ENCODE measurements at regions not wholly inside any gene's neighbourhood (a gene's known extent, or its start where the extent isn't known, plus 50 kb on each side); places are given as distances from the start of the nearest gene placed in this dataset.

DNA sequence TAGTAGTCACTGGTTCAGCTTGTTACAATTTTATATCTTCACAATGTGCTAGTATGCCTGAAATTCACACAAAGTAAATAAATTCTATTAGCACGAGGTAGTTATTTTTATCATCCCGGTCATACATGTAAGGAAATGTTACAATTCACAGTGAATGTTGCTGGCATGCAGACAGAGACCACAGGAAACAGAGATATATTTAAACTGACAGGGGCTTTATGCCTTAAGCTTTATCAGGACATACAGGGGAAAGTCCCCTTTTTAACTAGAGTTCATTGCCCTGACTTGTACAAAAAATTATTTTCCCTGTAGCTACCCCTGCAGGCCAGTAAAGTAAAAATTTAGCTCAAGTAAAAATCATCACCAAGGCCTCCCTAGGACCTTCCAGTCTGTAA, 712.0 kb upstream of the NRSN1 start:
- TF ChIP-seq, protein P1, sequence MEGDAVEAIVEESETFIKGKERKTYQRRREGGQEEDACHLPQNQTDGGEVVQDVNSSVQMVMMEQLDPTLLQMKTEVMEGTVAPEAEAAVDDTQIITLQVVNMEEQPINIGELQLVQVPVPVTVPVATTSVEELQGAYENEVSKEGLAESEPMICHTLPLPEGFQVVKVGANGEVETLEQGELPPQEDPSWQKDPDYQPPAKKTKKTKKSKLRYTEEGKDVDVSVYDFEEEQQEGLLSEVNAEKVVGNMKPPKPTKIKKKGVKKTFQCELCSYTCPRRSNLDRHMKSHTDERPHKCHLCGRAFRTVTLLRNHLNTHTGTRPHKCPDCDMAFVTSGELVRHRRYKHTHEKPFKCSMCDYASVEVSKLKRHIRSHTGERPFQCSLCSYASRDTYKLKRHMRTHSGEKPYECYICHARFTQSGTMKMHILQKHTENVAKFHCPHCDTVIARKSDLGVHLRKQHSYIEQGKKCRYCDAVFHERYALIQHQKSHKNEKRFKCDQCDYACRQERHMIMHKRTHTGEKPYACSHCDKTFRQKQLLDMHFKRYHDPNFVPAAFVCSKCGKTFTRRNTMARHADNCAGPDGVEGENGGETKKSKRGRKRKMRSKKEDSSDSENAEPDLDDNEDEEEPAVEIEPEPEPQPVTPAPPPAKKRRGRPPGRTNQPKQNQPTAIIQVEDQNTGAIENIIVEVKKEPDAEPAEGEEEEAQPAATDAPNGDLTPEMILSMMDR (IDR thresholded peaks at IDR 0.05; ENCODE audit: borderline replicate concordance, extremely low read depth, insufficient read depth): peak; percentile 16
- no peak overlapping the region for H3K9ac ChIP-seq (ENCODE audit: low read length in 3 of 3)
- H3K9me3 ChIP-seq (ENCODE audit: control insufficient read depth in 2 of 3, insufficient read depth in 1 of 3, low read length in 3 of 3): no peaks in the 10 kb centered on the region
- intact Hi-C loops (cut with DNase I): no loop called here
- peak in 3 of 5 donors; percentile 33 to 93 (median 72) for DNase-seq
- H3K4me1 ChIP-seq (ENCODE audit: control insufficient read depth in 2 of 3, insufficient read depth in 2 of 3, low read depth in 1 of 3, low read length in 3 of 3): peaks cover 0 to 5% (median 0%) of the 10 kb centered on the region in 3 donors
- no peaks in the 10 kb centered on the region for H3K27me3 ChIP-seq (ENCODE audit: control insufficient read depth, insufficient read depth, low read length)
- FAIRE-seq: no peak
- H3K36me3 ChIP-seq (ENCODE audit: control insufficient read depth in 2 of 3, insufficient read depth in 3 of 3, low read length in 3 of 3): no peaks in the 10 kb centered on the region
- H3K27ac ChIP-seq (ENCODE audit: low read depth in 2 of 2, low read length in 2 of 2): no peak overlapping the region
- H3K4me3 ChIP-seq (ENCODE audit: low read length in 3 of 3): no peak overlapping the region

DNA sequence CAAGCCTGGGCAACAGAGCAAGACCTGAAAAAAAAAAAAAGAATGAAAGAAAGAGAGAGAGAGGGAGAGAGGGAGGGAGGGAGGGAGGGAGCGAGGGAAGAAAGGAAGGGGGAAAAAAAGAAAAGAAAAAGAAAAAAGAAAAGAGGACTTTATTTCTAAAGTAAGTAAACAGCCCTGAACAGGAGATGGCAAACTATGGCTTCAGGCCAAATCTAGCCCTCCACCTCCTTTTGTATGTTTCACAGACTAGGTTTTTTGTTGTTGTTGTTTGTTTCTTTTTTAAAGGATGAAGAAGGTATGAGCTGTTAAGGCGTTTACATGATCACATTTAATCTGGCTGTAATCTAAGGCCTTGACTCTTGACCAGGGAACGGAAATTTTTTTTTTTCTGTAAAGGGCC, 711.1 kb upstream of the NRSN1 start:
- intact Hi-C loops (cut with DNase I): no loop called here
- H3K4me1 ChIP-seq (ENCODE audit: control insufficient read depth in 2 of 3, insufficient read depth in 2 of 3, low read depth in 1 of 3, low read length in 3 of 3): peaks cover 0 to 5% (median 0%) of the 10 kb centered on the region in 3 donors
- FAIRE-seq (no peak), DNase-seq (no peak)
- no peaks in the 10 kb centered on the region for H3K36me3 ChIP-seq (ENCODE audit: control insufficient read depth in 2 of 3, insufficient read depth in 3 of 3, low read length in 3 of 3)
- no peak overlapping the region for H3K9ac ChIP-seq (ENCODE audit: low read length in 3 of 3)
- no peak overlapping the region for H3K4me3 ChIP-seq (ENCODE audit: low read length in 3 of 3)
- TF ChIP-seq, protein P1 (IDR thresholded peaks at IDR 0.05; ENCODE audit: borderline replicate concordance, extremely low read depth, insufficient read depth): no peak
- no peaks in the 10 kb centered on the region for H3K27me3 ChIP-seq (ENCODE audit: control insufficient read depth, insufficient read depth, low read length)
- H3K9me3 ChIP-seq (ENCODE audit: control insufficient read depth in 2 of 3, insufficient read depth in 1 of 3, low read length in 3 of 3): no peaks in the 10 kb centered on the region
- H3K27ac ChIP-seq (ENCODE audit: low read depth in 2 of 2, low read length in 2 of 2): no peak overlapping the region

DNA sequence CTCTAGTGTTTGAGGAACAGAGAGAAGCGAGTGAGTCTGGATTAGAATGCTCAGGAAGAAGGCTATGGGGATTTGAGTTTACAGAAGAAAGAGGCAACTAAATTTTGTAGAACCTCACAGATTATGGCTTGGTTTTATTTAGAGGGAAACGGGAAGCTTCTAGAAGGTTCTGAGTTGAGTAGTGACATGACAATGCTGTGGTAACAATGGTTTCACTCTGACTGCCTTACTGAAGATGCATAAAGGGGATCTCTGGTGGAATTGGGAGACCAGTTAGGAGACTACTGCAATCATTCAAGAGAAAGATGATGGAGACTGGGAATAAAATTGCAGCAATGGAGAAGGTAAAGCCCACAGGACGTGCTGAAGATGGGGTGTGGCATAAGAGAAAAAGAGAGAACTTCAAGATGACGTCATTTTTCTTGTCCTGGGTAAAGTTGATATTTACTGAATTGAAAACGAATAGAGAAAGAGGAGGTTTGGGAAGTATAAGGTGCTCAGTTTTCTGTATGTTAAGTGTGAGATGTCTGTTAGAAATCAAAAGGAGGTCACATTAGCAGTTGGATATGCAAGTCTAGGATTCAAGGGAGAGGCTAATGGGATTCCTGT, 710.1 kb upstream of the NRSN1 start:
- TF ChIP-seq, protein P1 (IDR thresholded peaks at IDR 0.05; ENCODE audit: borderline replicate concordance, extremely low read depth, insufficient read depth): no peak
- no peak for FAIRE-seq

DNA sequence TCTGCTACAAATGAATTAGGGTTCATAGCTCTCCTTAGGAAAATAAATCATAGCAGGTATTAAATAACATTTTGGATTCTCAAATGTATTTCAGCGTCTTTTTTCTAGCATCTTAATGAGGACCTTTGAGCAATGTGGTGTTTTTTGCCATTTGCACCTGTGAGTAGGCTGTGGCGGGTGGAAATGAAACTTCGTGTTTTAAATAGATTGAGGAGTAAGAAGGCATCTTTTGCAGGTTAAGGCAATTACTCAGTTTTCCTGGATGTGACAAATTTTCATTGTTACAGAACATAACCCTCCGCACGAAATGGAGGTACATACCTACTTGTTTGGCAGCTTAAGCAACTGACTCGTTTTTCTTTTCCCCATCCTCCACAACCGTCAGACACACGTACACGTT, 708.9 kb upstream of the NRSN1 start:
- intact Hi-C loops (cut with DNase I): no loop called here
- Histone ChIP-seq H3K9me3 (ENCODE audit: control insufficient read depth in 2 of 3, insufficient read depth in 1 of 3, low read length in 3 of 3) (no peaks in the 10 kb centered on the region), H3K27ac (ENCODE audit: low read depth in 2 of 2, low read length in 2 of 2) (no peak overlapping the region), H3K9ac (ENCODE audit: low read length in 3 of 3) (no peak overlapping the region), H3K4me3 (ENCODE audit: low read length in 3 of 3) (no peak overlapping the region), H3K36me3 (ENCODE audit: control insufficient read depth in 2 of 3, insufficient read depth in 3 of 3, low read length in 3 of 3) (no peaks in the 10 kb centered on the region), H3K27me3 (ENCODE audit: control insufficient read depth, insufficient read depth, low read length) (no peaks in the 10 kb centered on the region), H3K4me1 (ENCODE audit: control insufficient read depth in 2 of 3, insufficient read depth in 2 of 3, low read depth in 1 of 3, low read length in 3 of 3) (peaks cover 0 to 5% (median 0%) of the 10 kb centered on the region in 3 donors)
- DNase-seq (no peak), FAIRE-seq (no peak)
- TF ChIP-seq, protein P1 (IDR thresholded peaks at IDR 0.05; ENCODE audit: borderline replicate concordance, extremely low read depth, insufficient read depth): no peak

More for the DNA sequence above, 710.1 kb upstream of the NRSN1 start:
- H3K9ac ChIP-seq (ENCODE audit: low read length in 3 of 3): no peak overlapping the region
- peaks cover 0 to 5% (median 0%) of the 10 kb centered on the region in 3 donors for H3K4me1 ChIP-seq (ENCODE audit: control insufficient read depth in 2 of 3, insufficient read depth in 2 of 3, low read depth in 1 of 3, low read length in 3 of 3)
- H3K4me3 ChIP-seq (ENCODE audit: low read length in 3 of 3): no peak overlapping the region
- no peaks in the 10 kb centered on the region for H3K9me3 ChIP-seq (ENCODE audit: control insufficient read depth in 2 of 3, insufficient read depth in 1 of 3, low read length in 3 of 3)
- DNase-seq: no peak
- no peaks in the 10 kb centered on the region for H3K27me3 ChIP-seq (ENCODE audit: control insufficient read depth, insufficient read depth, low read length)
- no peaks in the 10 kb centered on the region for H3K36me3 ChIP-seq (ENCODE audit: control insufficient read depth in 2 of 3, insufficient read depth in 3 of 3, low read length in 3 of 3)
- no peak overlapping the region for H3K27ac ChIP-seq (ENCODE audit: low read depth in 2 of 2, low read length in 2 of 2)
- intact Hi-C loops (cut with DNase I): no loop called here
